GM19463 (cell line): ENCODE measurements at regions not wholly inside any gene's neighbourhood (a gene's known extent, or its start where the extent isn't known, plus 50 kb on each side); places are given as distances from the start of the nearest gene placed in this dataset.

Source experiments
- ATAC-seq: cut with Tn5 transposase; IDR thresholded peaks from one replicate; pipeline ENCODE4 v1.9.1; 2021; ENCODE audit warnings: mild to moderate bottlenecking, moderate library complexity; ENCODE audit not compliant: unreplicated experiment

DNA sequence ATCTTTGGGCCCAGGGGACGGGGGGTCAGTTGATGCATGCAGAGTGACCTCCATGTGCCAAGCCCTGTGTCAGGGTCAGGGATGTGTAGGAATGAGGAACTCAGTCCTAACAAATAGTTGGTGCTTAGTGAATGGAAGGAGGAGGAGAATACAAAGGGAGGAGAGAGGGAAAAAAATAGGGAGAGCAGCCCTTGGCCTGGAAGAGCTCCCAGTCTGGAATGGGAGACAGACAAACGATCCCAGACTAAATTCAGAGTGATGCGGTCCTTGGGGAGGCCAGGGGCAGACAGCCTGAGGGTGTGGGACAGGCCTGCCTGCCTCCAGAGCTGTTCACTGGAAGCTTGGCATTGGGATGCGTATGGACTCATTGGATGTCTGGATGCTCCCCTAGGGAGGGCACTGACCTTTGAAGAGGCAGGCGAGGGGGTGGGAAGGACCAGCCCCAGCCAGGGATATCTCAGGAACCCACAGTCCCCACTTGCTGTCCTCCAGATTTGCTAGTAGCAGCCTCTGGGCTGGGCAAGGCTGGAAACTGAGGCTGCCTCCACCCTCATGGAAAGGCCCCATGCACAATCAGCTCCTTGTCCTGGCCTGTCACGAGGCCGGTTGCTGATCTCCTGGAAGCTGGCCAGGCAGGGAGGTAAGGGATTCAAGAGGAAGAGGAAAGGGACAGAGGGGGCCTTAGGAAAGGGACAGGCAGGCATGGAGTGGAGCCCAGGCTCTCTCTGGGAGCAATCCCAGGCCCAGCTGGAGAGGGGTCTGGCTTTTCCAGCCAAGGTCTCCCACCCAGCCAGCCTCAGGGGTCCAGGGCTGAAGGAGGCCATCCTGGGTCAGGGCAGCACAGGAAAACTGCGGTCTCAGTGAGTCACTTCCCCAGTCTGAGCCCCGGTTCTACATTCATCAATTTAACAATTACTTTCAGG lies 69.0 kb upstream of the GGTA1 start:
- ATAC-seq, result no peak

DNA sequence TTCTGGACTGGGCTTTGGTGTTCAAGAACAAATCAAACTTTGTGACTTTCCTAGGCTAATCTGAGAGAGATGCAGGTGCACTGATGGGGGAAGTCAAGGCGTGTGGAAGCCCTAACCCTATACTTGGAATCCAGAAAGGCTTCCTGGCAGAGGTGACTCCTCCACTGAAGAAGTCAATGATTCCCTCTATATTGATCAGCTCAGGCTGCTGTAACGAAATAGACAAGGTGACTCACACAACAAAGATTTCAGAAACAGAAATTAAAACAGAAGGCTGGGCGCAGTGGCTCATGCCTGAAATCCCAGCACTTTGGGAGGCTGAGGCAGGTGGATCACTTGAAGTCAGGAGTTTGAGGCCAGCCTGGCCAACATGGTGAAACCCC lies 69.6 kb upstream of the GGTA1 start:
- ATAC-seq, result no peak

- ATAC-seq, result no peak
These were observed 72.9 kb upstream of the GGTA1 start for GRCh38 chr9:121572581-121572980.

DNA sequence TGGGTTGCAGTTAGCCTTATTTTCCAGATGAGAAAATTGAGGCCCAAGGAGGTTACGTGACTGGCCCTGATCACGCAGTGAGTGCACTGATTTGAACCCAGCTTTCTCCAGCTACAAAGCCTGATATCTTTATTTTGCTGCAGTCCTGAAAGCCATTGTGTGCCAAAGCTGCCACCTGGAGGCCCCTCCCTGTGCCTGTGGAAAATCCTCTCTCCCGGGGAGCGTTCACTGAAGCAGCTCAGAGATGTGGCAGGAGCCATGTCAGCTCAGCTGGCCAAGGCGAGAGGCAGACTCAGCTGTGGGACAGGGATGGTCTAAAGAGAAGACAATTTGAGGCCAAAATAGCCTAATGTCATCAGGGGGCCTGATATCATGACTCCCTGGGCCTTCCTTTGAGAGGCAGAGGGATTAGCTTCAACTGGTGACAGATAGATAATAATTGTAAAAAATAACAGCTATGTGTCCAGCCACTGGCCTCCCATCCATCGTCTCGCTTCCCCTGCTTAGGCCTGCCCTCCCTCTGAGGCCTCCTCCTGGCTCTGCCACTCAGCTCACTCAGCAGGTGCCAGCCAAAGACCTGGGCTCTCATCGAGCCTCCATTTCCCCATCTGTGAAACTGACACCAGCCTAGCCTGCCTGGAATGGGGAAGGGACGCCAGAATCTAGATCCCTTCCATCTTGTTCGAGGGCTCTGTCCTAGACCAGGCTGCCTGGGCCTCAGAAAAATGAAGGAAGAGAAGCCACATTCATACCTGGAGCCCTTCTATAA lies 74.3 kb upstream of the GGTA1 start:
- no peak for ATAC-seq

- no peak for ATAC-seq
These were observed 75.3 kb upstream of the GGTA1 start for GRCh38 chr9:121574774-121575519.

DNA sequence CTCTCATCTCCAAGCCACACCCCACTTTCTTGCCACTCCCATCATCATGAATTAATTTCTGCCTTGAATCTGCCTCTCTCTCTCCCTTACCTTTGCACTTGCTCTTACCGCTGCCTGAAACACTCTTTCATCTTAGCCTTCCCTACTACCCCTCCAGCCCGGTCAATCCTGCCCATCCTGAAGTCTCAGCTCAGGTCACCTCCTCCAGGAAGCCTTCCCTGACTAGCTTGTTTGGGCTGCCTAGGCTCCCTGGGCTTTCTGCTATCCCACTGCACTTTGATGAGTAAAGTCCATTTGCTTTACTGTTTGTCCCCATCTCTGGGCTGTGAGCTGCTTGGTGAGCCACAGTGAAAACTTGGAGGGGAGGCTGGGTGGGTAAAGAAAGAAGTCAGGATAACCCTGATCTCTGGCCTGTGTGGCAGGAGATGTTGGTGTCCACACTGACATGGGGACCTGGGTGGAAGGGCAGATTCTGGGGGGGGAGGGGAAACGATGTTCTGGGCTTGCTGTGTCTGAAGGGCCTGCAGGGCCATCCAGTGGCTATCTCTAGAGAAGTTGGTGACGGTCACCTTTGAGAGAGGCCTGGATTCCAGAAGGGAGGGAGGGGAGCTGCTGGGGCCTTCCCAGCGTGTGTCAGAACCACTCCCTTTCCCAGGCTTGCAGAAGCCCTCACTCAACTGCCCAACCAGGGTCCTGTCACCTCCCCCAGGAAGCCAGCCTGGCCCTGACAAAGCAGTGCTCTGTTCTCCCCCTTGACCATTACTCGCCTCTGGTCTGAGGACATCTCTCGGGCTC lies 75.0 kb upstream of the DAB2IP start:
- ATAC-seq, result no peak

DNA sequence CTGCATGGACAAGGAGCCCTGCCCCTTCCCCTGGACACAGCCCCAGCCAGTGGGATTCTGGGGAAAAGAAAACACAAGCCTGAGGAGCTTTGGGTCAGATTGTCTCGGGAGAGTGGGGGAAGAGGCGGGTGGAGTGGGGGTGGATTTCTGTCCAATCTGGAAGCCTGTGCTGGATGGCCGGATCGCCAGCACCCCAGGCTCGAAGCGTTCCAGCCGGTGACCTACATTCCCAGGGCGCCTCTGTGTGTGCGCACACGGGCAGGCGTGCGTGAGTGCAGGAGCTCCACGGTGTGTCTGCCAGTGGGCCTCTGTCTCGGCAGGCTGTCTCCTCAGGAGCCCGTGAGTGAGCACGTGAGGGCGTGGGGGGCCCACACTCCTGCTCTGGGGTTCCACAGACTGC lies 74.3 kb upstream of the DAB2IP start:
- no peak for ATAC-seq

DNA sequence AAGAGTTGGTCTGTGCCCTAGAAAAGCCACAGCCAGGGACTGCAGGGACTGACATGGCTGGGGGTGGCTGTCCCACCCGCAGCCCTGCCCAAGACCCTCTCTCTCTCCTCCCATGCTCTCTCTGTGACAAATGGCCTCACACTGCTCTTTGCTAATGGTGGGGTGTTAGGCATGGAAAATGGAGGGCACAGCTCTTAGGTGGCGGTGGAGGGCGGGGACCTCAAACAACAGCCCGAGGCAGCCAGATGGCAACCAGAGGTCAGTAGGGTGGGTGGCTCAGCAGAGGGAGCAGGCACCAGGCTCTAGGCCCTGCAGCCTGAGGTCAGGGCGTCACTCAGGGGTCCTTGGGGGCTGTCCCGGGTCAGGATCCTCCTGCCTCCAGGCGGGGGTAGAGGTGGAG lies 73.9 kb upstream of the DAB2IP start:
- ATAC-seq, result no peak

GRCh38 chr9:121581786-121582600 lies 69.4 kb upstream of the DAB2IP start:
- ATAC-seq, result no peak

DNA sequence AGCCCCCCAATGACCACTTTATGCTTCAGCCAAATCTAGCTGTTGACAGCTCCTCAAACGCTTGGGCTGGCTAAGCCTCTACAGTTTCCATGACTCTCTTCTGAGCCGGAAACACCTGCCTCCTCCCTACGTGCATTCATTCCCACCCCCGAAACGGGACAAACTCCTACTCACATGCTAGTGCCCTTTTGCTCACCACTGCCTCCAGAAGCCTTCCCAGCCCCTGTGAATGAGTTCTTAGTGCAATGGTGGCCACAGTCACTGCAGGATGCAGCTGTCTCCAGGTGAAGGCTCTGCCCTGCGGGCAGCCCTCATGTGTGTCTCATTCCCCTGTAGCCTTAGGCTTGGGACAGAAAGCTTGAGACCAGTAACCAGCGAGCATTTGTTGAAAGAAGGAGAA lies 68.8 kb upstream of the DAB2IP start:
- no peak for ATAC-seq

DNA sequence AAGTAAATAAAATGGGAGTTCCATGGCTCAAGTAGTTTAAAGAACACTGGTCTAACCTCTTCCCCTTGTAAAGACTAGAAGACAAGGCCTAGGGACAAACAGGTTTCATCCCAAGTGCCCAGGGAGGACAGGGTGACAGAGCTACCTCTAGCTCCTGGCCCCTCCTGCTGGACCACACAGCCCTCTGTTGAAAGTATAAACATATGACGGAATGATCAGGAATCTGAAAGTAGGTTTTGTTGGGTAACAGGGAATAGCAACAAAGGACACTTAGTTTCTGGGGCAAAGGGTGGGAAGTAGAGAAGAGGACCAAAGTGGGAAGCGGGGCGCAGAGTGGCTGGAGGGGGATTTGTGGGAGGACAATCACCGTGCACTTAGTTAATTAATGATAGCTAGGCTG lies 67.0 kb upstream of the DAB2IP start:
- no peak for ATAC-seq

GRCh38 chr9:121587863-121588262 lies 63.6 kb upstream of the DAB2IP start:
- ATAC-seq, result no peak

DNA sequence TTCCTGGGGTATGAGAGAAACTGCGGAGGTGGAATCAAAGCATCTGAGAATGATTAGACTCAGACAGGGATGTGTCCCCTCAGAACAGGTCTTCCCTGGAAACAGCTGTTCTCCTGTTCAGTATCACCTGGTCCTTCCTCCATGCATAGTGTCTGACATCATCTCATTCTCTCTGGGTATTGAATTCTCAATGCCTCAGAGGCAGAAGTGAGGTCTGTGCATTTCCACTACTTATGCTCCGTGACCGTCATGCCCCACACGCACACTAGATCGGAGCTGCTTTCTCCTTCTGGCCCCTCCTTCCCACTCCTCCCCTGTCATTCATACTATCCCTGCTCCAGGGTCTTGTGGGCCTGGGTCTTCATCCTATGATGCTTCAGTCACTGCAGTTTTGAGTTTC lies 61.4 kb upstream of the DAB2IP start:
- no peak for ATAC-seq

DNA sequence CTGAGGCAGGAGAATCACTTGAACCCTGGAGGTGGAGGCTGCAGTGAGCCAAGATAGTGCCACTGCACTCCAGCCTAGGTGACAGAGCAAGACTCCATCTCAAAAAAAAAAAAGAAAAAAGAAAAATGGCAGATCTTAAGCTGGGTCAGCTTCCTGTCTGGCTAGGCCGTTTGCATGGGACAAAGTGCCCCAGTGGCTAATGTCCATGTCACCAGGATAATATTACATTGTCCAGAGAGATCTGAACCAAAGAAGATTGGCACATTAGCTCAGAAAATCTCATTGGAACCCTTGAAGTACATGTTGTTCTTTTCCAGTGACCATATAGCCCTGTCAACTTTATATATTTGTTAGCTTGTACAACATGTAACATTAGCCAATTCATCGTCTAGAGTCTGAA lies 59.2 kb upstream of the DAB2IP start:
- ATAC-seq, result no peak

- no peak for ATAC-seq
These were observed 58.4 kb upstream of the DAB2IP start for GRCh38 chr9:121593066-121593465.

GRCh38 chr9:121596515-121596914 lies 54.9 kb upstream of the DAB2IP start:
- ATAC-seq, result no peak

DNA sequence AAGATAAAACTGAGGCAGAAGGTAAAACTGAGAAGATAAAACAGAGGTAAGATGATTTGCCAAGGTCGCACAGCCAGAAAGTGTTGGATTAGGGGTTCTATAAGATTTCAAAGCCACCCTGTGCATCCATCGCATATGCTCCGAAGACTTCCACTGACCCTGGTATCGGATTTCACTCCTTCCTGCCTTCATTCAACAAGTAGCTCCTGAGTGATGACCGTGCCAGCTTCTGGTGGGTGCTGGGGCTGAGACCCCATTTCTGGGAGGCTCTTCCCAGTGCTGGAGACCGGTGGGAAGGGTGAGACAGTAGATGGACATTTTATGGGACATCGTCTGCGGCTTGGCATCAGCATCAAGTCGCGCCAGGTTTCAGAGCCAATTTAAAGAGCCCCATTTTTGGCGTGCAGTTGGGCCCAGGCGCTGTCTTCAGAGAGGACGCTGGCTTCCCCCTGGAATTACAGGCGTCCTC lies 53.7 kb upstream of the DAB2IP start:
- no peak for ATAC-seq

DNA sequence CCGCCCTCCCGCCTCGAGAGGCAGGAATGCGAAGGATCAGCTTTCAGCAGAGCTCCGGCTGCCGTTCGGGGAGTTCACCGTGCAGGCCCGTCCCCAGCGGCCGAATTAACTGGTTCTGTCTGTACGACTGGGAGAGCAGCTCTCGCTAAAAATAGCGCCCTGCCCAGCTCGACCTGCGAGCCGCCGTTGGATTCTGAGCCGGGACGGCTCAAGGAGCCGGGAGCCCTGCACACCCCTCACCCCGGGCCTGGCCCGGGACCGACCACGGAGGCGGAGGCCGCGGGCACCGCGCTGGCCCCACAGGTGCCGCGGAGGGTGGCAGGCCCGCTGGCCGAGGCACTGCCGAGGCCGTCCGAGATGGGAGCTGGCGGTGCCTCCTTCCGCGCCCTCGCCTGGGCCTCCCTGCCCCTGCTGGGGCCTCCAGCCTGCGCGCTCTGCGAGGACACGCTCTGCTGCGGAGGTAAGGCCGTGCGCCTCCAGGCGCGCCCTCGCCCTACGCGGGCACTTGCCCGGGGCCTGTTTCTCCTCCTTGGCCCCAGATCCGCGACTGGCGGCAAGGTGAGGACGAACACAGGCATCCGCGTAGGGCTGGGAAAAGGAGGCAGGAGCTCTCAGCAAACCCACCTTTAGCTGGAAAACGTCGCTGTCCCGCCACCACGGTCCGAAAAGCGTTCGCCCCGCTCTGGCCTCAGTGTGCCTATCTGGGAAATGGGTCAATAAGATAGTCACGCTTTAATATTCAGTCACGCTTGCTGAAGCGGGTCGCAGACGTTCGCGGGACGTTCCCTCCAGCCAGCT lies 53.1 kb upstream of the DAB2IP start:
- no peak for ATAC-seq
